NT2/D1 (cell line): ENCODE measurements at regions not wholly inside any gene's neighbourhood (a gene's known extent, or its start where the extent isn't known, plus 50 kb on each side); places are given as distances from the start of the nearest gene placed in this dataset.

Experiments used
- SUZ12 ChIP-seq: IDR thresholded peaks from 2 replicates; pipeline ENCODE4 v1.6.1; 2011; ENCODE audit not compliant: insufficient read length, insufficient read depth; ENCODE audit errors: extremely low read depth
- YY1 ChIP-seq: IDR thresholded peaks from 2 replicates; pipeline ENCODE4 v1.6.1; 2011; ENCODE audit not compliant: insufficient read length, insufficient read depth
- ZNF274 ChIP-seq: IDR thresholded peaks from 2 replicates; pipeline ENCODE4 v1.6.1; 2011; ENCODE audit warnings: mild to moderate bottlenecking, low read depth, low read length

GRCh38 chr2:157168501-157168900, 89.0 kb upstream of the GALNT5 start:
- TF ChIP-seq SUZ12 (no peak), ZNF274 (no peak), YY1 (no peak)
